Tibial nerve (tissue), 4 donors: ENCODE measurements at regions not wholly inside any gene's neighbourhood (a gene's known extent, or its start where the extent isn't known, plus 50 kb on each side); places are given as distances from the start of the nearest gene placed in this dataset.

Source experiments
- CTCF ChIP-seq, 5 experiments: fragments of 200-600 bp in 3 of 5; fragments of 450-650 bp in 2 of 5; sonication (generic) in 3 of 5; IDR thresholded peaks; one replicate each; pipeline ENCODE4 v1.5.1; 2016 to 2019; ENCODE audit warnings: antibody characterized with exemption in 5 of 5, mild to moderate bottlenecking in 3 of 5, moderate library complexity in 2 of 5
- EP300 ChIP-seq, 2 donors: sonication (generic); formaldehyde crosslinking; IDR thresholded peaks; one replicate each; pipeline ENCODE4 v1.6.1; 2017; ENCODE audit warnings: antibody characterized with exemption in 2 of 2, mild to moderate bottlenecking in 1 of 2

DNA sequence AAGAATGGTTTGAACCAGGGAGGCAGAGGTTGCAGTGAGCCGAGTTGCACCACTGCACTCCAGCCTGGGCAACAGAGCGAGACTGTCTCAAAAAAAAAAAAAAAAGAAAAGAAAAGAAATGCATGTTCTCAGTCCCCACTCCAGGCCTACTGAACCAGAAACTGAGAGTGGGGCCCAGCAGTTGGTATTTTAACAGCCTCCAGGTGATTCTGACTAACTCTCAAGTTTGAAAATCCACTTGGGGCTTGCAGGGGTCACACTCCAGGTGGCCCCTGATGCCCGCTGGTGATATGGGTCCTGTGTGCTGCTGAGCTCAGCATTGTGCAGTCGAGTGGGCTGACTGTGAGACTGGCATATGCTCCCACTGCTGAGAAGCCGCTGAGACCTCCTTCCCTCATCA is 133.7 kb upstream of the C2CD4B start:
- TF ChIP-seq CTCF (IDR thresholded peaks at IDR 0.05) (no peak), EP300 (IDR thresholded peaks at IDR 0.05) (no peak)
